ENCODE measurements at regions not wholly inside any gene's neighbourhood (a gene's known extent, or its start where the extent isn't known, plus 50 kb on each side); places are given as distances from the start of the nearest gene placed in this dataset.

DNA sequence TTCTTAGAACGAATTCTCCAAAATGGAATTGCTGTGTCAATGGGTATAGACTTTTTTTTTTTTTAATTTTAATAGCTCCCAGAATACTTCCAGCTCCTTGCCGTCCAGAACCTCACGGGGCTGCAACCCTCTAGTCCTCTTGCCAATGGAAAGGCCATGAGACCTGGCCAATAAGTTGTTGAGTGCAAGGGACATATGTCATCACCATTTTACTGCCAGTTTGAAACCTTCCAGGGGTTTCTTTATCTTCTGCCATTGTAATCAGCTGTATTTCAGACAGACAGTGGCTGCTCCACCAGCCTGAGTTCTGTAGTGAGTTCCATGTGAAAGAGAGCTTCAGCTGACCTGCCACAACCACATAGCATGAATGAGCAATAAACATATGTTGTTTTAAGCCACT is 95.0 kb upstream of the PTPRG start:
- no peak for TF ChIP-seq EZH2phosphoT487 (IDR thresholded peaks at IDR 0.05; ENCODE audit: borderline replicate concordance)
- TF ChIP-seq, protein P1, sequence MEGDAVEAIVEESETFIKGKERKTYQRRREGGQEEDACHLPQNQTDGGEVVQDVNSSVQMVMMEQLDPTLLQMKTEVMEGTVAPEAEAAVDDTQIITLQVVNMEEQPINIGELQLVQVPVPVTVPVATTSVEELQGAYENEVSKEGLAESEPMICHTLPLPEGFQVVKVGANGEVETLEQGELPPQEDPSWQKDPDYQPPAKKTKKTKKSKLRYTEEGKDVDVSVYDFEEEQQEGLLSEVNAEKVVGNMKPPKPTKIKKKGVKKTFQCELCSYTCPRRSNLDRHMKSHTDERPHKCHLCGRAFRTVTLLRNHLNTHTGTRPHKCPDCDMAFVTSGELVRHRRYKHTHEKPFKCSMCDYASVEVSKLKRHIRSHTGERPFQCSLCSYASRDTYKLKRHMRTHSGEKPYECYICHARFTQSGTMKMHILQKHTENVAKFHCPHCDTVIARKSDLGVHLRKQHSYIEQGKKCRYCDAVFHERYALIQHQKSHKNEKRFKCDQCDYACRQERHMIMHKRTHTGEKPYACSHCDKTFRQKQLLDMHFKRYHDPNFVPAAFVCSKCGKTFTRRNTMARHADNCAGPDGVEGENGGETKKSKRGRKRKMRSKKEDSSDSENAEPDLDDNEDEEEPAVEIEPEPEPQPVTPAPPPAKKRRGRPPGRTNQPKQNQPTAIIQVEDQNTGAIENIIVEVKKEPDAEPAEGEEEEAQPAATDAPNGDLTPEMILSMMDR (conservative IDR thresholded peaks at IDR 0.05; ENCODE audit: low read length) = no peak
